GM04503 (cell line): ENCODE measurements at regions not wholly inside any gene's neighbourhood (a gene's known extent, or its start where the extent isn't known, plus 50 kb on each side); places are given as distances from the start of the nearest gene placed in this dataset.

Experiments used
- DNase-seq: peaks from one replicate; pipeline ENCODE4 v3.0.0-alpha.2; 2012; ENCODE audit warnings: low read depth

DNA sequence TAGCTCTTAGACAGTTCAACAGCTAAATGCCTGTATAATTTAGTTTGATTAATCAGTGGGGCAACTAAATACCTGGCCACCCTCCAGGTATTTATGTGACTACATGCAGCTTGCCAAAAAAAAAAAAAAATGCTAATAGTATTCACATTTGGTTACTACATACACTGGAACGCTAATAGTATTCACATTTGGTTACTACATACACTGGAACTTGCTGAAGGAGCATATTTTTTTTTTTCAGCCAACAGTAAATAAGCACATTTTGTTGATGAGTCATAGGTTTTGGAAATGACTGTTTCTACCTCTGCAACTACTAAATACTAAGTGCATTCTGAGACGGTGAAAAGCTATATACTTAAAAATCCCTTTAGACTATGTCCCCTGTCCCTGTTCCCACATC lies 1172.3 kb downstream of the LRFN5 start:
- no peak for DNase-seq

- DNase-seq: no peak
Observed at GRCh38 chr14:42750771-42751170, 1144.1 kb downstream of the LRFN5 start.

- DNase-seq: no peak
Observed at GRCh38 chr14:42742084-42742483, 1135.4 kb downstream of the LRFN5 start.

DNA sequence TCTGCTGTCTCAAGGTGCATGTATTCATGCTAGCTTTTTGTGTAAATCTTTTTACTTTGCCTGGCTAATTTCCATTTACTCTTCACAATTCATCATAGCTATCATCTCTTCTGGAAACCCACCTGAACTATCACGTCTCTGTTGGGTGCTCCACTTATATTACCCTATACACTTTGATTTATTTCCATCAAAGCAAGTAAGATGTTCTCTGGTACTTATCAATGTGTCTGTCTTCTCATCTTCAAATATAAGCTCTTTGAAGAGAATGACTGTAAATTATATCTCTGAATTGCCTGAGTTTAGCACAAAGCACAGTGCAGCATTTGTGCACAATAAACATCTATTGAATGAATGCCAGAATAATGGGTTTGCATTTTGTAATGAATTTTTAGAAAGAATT lies 1129.7 kb downstream of the LRFN5 start:
- DNase-seq: no peak

DNA sequence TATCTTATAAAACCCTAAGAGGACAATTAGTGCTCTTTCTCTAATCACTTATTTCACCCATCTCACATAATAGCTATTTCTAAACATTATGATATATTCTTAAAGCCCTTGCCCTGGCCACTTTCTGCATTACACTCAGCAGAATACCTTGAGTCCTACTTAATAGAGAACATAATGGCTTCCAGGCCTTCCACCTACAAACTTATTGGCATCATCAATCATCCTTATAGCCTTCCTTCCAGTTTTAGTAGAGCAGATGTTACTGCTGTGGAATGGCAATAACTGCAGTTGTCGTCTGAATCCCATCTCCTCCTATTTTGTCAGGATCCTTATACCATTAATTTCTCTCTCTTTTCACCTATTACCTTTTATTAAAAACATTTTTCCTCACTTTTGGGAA lies 1127.4 kb downstream of the LRFN5 start:
- no peak for DNase-seq

DNA sequence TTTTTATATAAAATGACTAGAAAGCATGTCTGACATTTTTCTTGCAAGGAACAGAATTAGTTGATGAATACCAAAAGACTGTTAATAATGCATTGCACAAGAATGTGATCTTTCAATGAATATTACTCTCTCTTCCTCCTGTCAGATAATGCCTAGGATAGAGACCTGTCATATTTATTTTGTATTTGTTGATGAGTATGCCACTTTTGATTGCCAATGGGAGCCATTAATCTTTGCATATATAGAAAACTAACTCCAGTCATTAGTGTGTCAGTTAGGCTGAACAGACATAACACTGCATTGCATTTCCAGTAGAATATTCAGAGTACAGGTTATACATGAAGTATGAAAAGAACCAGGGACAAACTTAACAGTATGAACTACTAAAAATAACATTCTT lies 1125.3 kb downstream of the LRFN5 start:
- DNase-seq: no peak

- no peak for DNase-seq
Observed at GRCh38 chr14:42731480-42731879, 1124.8 kb downstream of the LRFN5 start.

- no peak for DNase-seq
Observed at GRCh38 chr14:42729681-42730080, 1123.0 kb downstream of the LRFN5 start.

- no peak for DNase-seq
Observed at GRCh38 chr14:42719391-42719790, 1112.7 kb downstream of the LRFN5 start.

GRCh38 chr14:42715316-42715715 lies 1108.6 kb downstream of the LRFN5 start:
- DNase-seq: no peak

DNA sequence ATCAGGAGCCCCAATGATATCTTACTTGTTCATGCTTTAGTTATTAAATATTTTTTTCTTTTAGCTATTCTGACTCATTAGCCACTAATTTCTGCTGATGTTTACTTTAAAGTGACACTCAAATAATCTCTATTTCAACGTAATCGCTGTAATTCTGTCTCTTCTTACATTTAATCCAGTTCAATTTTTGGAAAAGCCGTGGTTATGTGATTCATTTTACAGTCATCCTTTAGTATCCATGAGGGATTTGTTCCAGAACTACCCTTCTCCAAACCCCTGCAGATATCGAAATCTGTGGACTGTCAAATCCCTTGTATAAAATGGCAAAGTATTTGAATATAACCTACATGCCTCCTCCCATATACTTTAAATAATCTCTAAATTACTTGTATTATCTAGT lies 1103.4 kb downstream of the LRFN5 start:
- DNase-seq: no peak

DNA sequence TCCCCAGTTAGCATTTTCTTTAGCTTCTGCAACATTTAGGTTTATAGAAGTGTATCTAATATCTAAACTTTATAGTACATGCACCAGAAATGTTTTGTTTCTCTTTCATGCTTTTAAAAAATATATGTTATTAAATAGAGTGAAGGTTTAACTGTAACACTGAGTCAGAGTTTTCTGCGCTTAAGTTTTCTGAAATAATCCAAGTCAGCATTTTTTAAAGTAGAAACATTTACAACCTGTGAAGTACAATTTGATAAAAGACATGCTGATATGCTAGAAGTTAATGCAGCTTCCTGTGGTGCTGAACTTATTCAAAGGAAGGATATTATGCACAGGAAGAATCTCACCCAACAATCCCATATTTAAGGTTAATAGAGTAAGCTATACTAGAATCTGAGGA lies 1096.8 kb downstream of the LRFN5 start:
- no peak for DNase-seq

DNA sequence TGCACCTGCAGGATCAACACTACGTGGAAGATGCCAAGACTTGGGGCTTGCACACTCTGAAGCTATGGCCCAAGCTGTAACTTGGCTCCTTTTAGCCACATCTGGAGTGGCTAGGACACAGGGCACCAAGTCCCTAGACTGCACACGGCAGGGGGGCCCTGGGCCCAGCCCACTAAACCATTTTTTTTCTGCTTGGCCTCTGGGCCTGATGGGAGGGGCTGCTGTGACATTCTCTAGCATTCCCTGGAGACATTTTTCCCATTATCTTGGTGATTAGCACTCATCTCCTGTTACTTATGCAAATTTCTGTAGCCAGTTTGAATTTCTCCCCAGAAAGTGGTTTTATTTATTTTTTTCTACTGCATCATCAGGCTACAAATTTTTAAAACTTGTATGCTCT lies 1080.7 kb downstream of the LRFN5 start:
- DNase-seq: no peak

- no peak for DNase-seq
Observed at GRCh38 chr14:42683707-42684106, 1077.0 kb downstream of the LRFN5 start.

GRCh38 chr14:42676636-42677035 lies 1070.0 kb downstream of the LRFN5 start:
- no peak for DNase-seq

- DNase-seq: no peak
Observed at GRCh38 chr14:42673963-42674362, 1067.3 kb downstream of the LRFN5 start.

DNA sequence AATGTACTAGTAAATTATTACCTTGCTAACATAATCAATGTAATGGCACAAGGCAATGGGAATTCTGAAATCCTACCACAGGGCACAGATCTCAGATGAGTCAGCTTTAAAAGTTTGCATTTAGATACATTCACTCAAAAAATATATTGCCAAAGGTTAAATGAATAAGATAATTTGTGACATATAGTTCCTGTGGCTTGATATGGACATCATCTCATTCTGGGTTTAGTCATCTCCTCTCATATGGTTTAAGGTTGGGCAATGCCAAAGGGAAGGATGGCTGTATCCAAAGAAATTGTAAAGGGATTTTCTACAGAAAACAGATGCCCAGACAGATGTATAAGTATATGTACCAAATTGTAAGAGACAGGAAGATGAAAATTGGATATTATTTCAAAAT lies 1065.0 kb downstream of the LRFN5 start:
- DNase-seq: no peak

DNA sequence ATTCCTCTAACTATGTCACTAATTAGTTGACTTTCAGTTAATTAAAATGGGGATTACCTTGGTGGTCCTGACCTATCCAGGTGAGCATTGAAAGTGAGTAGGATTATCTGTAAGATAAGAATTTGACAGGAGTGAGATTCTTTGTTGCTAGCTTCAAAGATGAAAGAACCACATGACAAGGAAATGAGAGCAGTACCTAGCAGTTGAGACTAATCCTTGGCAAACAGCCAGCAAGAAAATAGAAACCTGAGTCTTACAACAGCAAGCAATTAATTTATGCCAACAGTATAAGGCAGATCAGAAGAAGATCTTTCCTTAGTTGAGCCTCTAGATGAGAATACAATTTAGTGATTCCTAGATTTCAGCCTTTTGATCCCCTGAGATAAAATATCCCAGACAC lies 1058.4 kb downstream of the LRFN5 start:
- no peak for DNase-seq

DNA sequence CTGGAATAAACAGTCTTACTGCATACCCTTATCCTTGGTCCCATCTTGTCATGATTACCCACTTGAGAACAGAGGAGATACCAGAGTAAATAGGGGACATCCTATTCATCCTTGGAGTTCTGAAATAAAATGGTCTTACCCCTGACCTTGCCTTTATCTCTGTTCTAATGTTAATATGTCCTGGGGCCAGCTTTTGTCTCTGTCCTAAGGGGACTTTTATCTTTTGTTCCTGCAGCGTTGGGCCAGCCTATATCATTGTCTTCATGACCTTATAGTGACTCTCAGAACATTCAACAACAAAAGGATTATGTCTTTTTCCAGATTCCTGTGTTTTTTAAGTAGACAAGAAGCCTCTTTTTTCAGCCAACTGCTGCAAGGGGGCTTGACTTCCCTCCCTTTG lies 1057.5 kb downstream of the LRFN5 start:
- DNase-seq: no peak

DNA sequence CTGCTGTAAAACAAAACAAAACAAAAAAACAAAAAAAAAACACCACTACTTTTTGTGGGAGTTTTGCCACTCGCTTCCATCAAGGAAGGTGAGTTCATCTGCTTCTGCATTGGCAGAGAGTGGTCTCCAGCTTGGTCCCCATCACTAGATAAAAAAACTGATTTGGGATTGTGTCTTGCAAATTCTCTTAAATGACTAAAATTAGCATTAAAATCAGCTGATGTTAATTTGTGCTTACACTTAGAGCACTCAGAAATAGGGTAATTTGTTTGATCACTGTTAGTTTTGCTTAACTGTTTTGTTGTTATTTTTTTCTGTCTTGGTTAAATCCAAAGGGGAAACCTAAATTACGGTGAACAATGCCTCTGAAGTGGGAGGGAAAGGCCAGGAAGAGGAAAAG lies 1048.0 kb downstream of the LRFN5 start:
- no peak for DNase-seq

GRCh38 chr14:42642787-42643186 lies 1036.1 kb downstream of the LRFN5 start:
- no peak for DNase-seq

GRCh38 chr14:42633504-42634095 lies 1026.9 kb downstream of the LRFN5 start:
- DNase-seq: no peak

DNA sequence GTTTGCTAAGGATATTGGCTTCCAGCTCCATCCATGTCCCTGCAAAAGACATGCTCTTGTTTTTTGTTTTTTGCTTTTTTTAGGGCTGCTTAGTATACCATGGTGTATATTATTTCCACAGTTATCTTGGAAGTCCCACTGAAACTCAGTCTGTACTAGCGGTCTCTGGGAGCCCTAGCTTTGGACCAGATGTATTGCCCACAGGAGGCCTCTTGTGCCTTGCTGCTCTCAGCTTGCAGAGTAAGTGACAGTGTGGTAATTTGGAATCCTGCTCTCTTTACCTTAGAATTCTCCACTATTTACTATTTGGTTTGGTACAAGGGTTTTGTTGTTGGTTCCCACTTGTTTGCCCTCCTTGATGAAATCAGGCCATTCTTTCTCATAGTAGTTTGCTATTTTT lies 1022.9 kb downstream of the LRFN5 start:
- no peak for DNase-seq

DNA sequence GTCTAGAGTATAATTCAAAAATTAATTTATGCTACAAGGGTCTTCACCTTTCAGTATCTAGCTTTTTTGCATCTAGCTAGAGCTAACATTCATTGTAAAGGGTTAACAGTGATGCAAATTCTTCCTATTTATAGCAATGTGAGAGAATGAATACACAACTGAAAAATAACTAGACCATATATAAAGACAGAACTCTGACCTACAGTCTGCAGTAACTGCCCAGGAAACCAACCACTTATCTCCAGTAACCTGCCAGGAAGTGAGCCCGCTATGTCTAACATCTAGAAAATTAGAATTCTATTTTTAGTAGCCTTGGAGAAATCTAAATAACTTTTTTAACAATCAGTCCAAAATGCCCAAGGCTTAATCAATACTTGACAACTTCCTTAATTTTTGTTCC lies 1021.9 kb downstream of the LRFN5 start:
- no peak for DNase-seq

- DNase-seq: no peak
Observed at GRCh38 chr14:42626986-42627385, 1020.3 kb downstream of the LRFN5 start.
